Right renal pelvis (tissue), 4 donors: ENCODE measurements at regions not wholly inside any gene's neighbourhood (a gene's known extent, or its start where the extent isn't known, plus 50 kb on each side); places are given as distances from the start of the nearest gene placed in this dataset.

Source experiments
- DNase-seq, 4 donors: peaks; one replicate each; pipeline ENCODE4 v3.0.0-alpha.2; 2013; ENCODE audit warnings: low read depth in 4 of 4, low spot score in 3 of 4, missing footprints in 1 of 4

GRCh38 chr20:60124776-60125381 is 166.7 kb downstream of the CDH26 start:
- DNase-seq, result no peak

GRCh38 chr20:60125513-60125912 is 167.3 kb downstream of the CDH26 start:
- DNase-seq, result no peak

GRCh38 chr20:60126975-60127374 is 168.8 kb downstream of the CDH26 start:
- no peak for DNase-seq

GRCh38 chr20:60131375-60131774 is 173.2 kb downstream of the CDH26 start:
- DNase-seq, result no peak

- DNase-seq, result no peak
Measured at GRCh38 chr20:60132162-60132826, 174.1 kb downstream of the CDH26 start.

- no peak for DNase-seq
Measured at GRCh38 chr20:60132827-60133670, 174.8 kb downstream of the CDH26 start.

GRCh38 chr20:60135276-60135675 is 177.1 kb downstream of the CDH26 start:
- DNase-seq, result no peak

GRCh38 chr20:60136645-60137401 is 178.6 kb downstream of the CDH26 start:
- DNase-seq, result no peak

- no peak for DNase-seq
Measured at GRCh38 chr20:60137657-60138245, 179.5 kb downstream of the CDH26 start.

- peak in 1 of 4 donors; percentile 20 for DNase-seq
Measured at GRCh38 chr20:60138256-60139220, 180.3 kb downstream of the CDH26 start.

- DNase-seq, result no peak
Measured at GRCh38 chr20:60139663-60140446, 181.6 kb downstream of the CDH26 start.

GRCh38 chr20:60142587-60142986 is 184.4 kb downstream of the CDH26 start:
- DNase-seq, result no peak

GRCh38 chr20:60143261-60143842 is 185.1 kb downstream of the CDH26 start:
- DNase-seq, result no peak

GRCh38 chr20:60144404-60144803 is 186.2 kb downstream of the CDH26 start:
- no peak for DNase-seq

- no peak for DNase-seq
Measured at GRCh38 chr20:60144974-60145527, 186.8 kb downstream of the CDH26 start.

- no peak for DNase-seq
Measured at GRCh38 chr20:60147004-60147403, 188.8 kb downstream of the CDH26 start.

- DNase-seq, result no peak
Measured at GRCh38 chr20:60148885-60149284, 190.7 kb downstream of the CDH26 start.

- no peak for DNase-seq
Measured at GRCh38 chr20:60152792-60153191, 194.6 kb downstream of the CDH26 start.
